ENCODE measurements at regions not wholly inside any gene's neighbourhood (a gene's known extent, or its start where the extent isn't known, plus 50 kb on each side); places are given as distances from the start of the nearest gene placed in this dataset.

- Histone ChIP-seq H3K4me1 (ENCODE audit: control insufficient read depth in 2 of 3, insufficient read depth in 2 of 3, low read depth in 1 of 3, low read length in 3 of 3) (no peaks in the 10 kb centered on the region), H3K9me3 (ENCODE audit: control insufficient read depth in 2 of 3, insufficient read depth in 1 of 3, low read length in 3 of 3) (no peaks in the 10 kb centered on the region), H3K36me3 (ENCODE audit: control insufficient read depth in 2 of 3, insufficient read depth in 3 of 3, low read length in 3 of 3) (no peaks in the 10 kb centered on the region), H3K9ac (ENCODE audit: low read length in 3 of 3) (no peak overlapping the region), H3K27ac (ENCODE audit: low read depth in 2 of 2, low read length in 2 of 2) (no peak overlapping the region), H3K4me3 (ENCODE audit: low read length in 3 of 3) (no peak overlapping the region), H3K27me3 (ENCODE audit: control insufficient read depth, insufficient read depth, low read length) (no peaks in the 10 kb centered on the region)
- no peak for TF ChIP-seq CTCF (IDR thresholded peaks at IDR 0.05; ENCODE audit: borderline replicate concordance, extremely low read depth, insufficient read depth)
- DNase-seq (no peak), FAIRE-seq (no peak)
- intact Hi-C loops (cut with DNase I), result no loop called here
Observed at GRCh38 chr14:59116984-59117415, 71.5 kb upstream of the DAAM1 start.

GRCh38 chr14:59117754-59118528, 70.5 kb upstream of the DAAM1 start:
- no peaks in the 10 kb centered on the region for H3K36me3 ChIP-seq (ENCODE audit: control insufficient read depth in 2 of 3, insufficient read depth in 3 of 3, low read length in 3 of 3)
- H3K9me3 ChIP-seq (ENCODE audit: control insufficient read depth in 2 of 3, insufficient read depth in 1 of 3, low read length in 3 of 3), result no peaks in the 10 kb centered on the region
- H3K4me1 ChIP-seq (ENCODE audit: control insufficient read depth in 2 of 3, insufficient read depth in 2 of 3, low read depth in 1 of 3, low read length in 3 of 3), result no peaks in the 10 kb centered on the region
- H3K27ac ChIP-seq (ENCODE audit: low read depth in 2 of 2, low read length in 2 of 2), result no peak overlapping the region
- no peak overlapping the region for H3K9ac ChIP-seq (ENCODE audit: low read length in 3 of 3)
- intact Hi-C loops (cut with DNase I), result no loop called here
- no peak overlapping the region for H3K4me3 ChIP-seq (ENCODE audit: low read length in 3 of 3)
- DNase-seq (no peak), FAIRE-seq (no peak)
- no peaks in the 10 kb centered on the region for H3K27me3 ChIP-seq (ENCODE audit: control insufficient read depth, insufficient read depth, low read length)
- no peak for TF ChIP-seq CTCF (IDR thresholded peaks at IDR 0.05; ENCODE audit: borderline replicate concordance, extremely low read depth, insufficient read depth)

- H3K27ac ChIP-seq (ENCODE audit: low read depth in 2 of 2, low read length in 2 of 2), result no peak overlapping the region
- DNase-seq, result peak in 2 of 5 donors; percentile 58 to 86
Observed at GRCh38 chr14:59120921-59121320, 67.5 kb upstream of the DAAM1 start.

More at GRCh38 chr14:59120921-59121320, 67.5 kb upstream of the DAAM1 start:
- no peaks in the 10 kb centered on the region for H3K9me3 ChIP-seq (ENCODE audit: control insufficient read depth in 2 of 3, insufficient read depth in 1 of 3, low read length in 3 of 3)
- H3K4me3 ChIP-seq (ENCODE audit: low read length in 3 of 3), result no peak overlapping the region
- no peaks in the 10 kb centered on the region for H3K36me3 ChIP-seq (ENCODE audit: control insufficient read depth in 2 of 3, insufficient read depth in 3 of 3, low read length in 3 of 3)
- FAIRE-seq, result no peak
- no peak for TF ChIP-seq CTCF (IDR thresholded peaks at IDR 0.05; ENCODE audit: borderline replicate concordance, extremely low read depth, insufficient read depth)
- H3K27me3 ChIP-seq (ENCODE audit: control insufficient read depth, insufficient read depth, low read length), result no peaks in the 10 kb centered on the region
- intact Hi-C loops (cut with DNase I), result no loop called here
- H3K9ac ChIP-seq (ENCODE audit: low read length in 3 of 3), result no peak overlapping the region
- no peaks in the 10 kb centered on the region for H3K4me1 ChIP-seq (ENCODE audit: control insufficient read depth in 2 of 3, insufficient read depth in 2 of 3, low read depth in 1 of 3, low read length in 3 of 3)

Data from kidney (tissue), 13 donors.